Stimulated activated CD4-positive, alpha-beta T cell treated with anti-CD3 and anti-CD28 coated beads, Interleukin-1b, Interleukin-23, amount 100 ng/mL, for 24 hours (primary cell): ENCODE measurements at regions not wholly inside any gene's neighbourhood (a gene's known extent, or its start where the extent isn't known, plus 50 kb on each side); places are given as distances from the start of the nearest gene placed in this dataset.
"Not testable (repeated sequence)": the region's sequence is repeated elsewhere in the genome, so short reads cannot be mapped to it uniquely, and the experiment has no call there.

Experiments
- DNase-seq, 4 experiments: peaks; one replicate each; pipeline ENCODE4 v3.0.0-alpha.2; 2020; ENCODE audit warnings: low read depth in 4 of 4, low spot score in 1 of 4

- no peak for DNase-seq
These were observed 72.3 kb upstream of the TWIST2 start for GRCh38 chr2:238775591-238775990.

GRCh38 chr2:238776003-238776760 lies 71.7 kb upstream of the TWIST2 start:
- DNase-seq, result no peak

- DNase-seq, result not testable (repeated sequence)
These were observed 71.2 kb upstream of the TWIST2 start for GRCh38 chr2:238776761-238777046.

DNA sequence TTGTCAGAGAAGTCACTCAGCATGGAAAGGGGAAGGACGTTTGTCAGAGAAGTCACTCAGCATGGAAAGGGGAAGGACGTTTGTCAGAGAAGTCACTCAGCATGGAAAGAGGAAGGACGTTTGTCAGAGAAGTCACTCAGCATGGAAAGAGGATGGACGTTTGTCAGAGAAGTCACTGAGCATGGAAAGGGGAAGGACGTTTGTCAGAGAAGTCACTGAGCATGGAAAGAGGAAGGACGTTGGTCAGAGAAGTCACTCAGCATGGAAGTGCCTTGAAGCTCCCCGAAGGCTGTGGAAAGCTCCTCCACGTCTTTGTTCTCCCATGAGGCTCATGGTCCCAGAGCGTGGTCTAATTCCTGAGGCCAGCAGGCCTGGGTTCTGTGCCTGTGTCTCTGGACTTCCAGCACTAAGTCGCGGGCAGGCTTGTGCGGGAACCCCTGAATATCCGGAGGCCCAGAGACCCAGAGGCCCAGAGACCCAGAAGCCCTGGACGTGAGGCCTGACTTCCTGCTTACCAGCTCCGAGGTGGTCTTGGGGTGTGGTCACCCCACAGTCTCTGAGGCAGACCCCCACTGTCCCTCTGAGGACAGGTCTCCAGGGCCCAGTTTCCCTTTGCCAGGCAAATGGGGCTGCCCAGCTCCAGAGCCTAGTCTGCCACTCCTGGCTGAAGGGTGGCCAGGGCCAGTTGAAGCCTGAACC lies 70.4 kb upstream of the TWIST2 start:
- no peak for DNase-seq

DNA sequence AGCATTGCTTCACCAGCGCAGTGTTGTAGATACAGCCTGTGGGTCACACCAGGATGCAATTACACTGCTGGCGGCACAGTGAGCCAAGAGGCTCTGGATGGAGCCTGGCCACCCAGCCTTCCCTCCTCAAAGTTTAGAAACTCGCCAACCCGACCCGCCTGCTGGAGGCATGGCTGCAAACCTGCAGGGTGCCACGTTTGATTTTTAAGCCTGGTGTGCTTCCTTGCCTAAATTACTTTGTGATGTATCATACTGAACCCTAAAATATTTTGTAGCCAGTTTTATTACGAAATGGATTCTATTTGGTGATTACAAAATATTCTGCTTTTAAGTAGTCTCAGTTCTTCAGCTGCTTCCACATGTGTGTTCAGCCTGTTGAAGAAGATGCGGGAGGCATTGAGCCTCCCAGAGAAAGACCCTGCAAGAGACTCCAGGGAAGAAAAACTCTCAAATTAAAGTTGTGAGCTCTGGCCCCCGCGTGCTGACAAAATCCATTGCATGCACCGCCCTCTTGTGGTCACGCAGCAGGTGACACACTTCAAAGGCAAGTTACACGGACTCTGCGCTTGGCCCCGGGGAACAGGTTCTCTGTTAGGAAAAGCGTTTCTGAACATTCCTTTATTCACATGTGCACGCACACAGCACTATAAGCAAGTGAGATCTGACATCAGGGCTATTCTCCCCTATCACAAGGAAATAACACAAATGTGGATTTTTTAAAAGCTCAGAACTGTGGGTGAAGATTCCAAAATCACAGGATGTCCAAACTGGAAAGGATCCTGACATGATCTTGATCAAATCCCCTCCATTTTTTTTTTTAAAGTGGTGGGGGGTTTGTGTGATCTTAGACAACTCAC lies 63.0 kb upstream of the TWIST2 start:
- peak; percentile 33 to 48 (median 42) for DNase-seq

DNA sequence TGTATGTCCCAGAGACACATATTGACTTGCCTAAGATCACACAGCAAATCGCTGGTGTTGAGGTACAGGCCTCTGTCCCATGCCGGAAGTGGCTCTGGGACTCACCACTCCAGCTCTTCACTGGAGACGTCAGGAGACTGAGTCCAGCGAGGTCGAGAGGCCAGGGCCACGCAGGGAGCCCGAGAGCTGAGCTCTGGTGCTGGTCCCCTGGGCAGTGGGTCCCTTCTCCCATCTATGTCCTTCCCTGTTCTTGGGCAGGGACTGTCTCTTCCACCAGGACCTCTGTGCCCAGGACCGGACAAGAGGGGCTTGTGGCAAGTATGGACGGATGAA lies 62.4 kb upstream of the TWIST2 start:
- no peak for DNase-seq

DNA sequence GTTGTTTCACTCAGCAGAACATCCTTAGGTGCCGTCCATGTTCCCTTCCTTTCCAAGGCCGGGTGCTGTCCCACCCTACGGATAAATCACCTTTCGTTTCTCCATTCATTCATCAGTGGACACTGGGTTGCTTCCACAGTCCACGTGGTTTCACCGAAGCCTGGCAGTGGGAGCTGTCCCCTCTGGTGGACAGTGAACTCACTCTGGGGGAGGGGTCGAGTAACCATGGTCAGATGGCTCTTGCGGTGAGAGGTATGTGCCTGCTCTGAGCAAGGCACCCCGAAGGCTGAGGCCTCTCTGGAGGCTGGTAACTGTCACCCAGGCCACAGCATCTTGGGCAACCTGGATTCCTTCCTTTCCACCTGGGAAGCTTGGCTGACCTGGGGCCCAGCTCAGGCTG lies 61.5 kb upstream of the TWIST2 start:
- no peak for DNase-seq

GRCh38 chr2:238786792-238787490 lies 60.9 kb upstream of the TWIST2 start:
- no peak for DNase-seq

GRCh38 chr2:238787501-238787900 lies 60.4 kb upstream of the TWIST2 start:
- DNase-seq, result no peak

DNA sequence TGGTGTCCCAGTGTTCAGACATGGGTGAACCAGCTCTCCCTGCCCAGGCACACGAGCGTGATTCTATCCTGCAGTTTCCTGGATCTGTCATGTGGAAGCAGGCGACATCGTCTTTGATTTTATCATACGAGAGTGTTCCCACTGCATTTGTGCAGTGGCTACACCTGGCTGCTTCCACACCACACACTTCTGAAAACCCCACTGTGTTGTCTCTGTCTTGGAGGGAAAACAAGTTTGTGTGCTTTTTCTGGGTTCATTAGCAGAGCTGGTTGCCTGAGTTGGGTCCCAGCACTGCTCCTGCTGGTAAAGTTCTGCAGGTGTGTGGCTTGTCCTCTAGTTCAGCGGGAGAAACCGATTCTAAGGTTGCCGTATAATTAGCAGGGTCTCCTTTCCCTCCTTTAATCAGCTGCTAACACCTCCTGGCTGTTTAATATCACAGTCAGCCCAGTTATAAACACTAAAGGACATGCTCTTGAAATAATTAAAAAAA lies 58.5 kb upstream of the TWIST2 start:
- DNase-seq, result no peak

GRCh38 chr2:238790126-238790832 lies 57.6 kb upstream of the TWIST2 start:
- DNase-seq, result no peak

- DNase-seq, result no peak
These were observed 57.1 kb upstream of the TWIST2 start for GRCh38 chr2:238790833-238791230.

DNA sequence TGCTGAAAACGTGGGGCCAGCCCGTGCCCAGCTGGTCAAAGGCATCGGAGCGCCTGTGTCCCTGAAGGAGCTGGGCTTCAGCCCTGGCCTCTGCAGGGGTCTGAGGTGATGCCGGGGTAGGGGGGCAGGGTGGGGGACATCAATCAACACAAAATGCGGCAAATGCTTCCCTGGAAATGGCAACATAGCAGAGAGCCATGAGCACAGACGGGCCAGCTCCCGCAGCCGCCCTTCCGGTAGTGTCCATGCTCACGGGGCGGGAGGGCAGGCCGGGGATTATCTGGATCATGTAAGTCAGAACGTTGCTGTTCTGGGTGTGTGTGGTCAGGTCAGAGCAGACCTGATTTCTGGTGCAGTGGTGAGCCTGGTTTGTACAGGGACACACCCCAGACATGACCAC lies 56.5 kb upstream of the TWIST2 start:
- DNase-seq, result no peak

DNA sequence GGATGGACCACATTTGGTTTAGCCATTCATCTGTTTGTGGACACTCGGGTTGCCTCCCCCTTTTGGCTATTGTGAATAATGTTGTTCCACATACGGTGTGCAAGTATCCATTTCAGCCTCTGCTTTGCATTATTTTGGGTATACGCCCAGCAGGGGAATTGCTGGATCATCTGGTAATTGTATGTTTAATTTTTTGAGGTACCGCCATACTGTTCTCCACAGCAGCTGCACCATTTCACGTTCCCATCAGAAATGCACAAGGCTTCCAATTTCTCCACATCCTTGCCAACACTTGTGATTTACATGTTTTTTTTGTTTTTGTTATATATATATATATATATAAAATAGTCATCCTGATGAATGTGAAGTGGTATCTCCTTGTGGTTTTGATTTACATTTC lies 54.6 kb upstream of the TWIST2 start:
- DNase-seq, result no peak

- no peak for DNase-seq
These were observed 54.0 kb upstream of the TWIST2 start for GRCh38 chr2:238793801-238794449.

GRCh38 chr2:238796223-238796885 lies 51.5 kb upstream of the TWIST2 start:
- no peak for DNase-seq

DNA sequence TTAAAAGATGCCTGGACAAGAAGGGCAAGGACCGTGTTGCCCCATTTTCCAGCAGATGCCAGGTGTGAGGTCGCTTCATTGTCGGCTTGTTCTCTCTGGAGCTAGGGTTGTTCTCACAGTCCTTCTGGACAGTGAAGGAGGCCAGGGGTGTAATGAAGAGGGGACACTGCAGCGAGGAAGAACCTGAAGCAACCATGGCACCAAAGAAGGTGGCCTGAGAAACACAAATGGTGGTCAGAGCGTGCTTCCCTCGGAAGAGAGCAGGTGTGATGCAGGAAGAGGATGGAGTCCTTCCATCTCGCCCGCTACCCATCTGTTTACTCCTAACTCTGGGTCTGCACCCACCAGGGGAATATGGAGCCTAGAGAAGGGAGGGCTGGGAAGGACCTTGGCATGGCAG lies 50.3 kb upstream of the TWIST2 start:
- DNase-seq, result no peak
